HEK293 (cell line): ENCODE measurements at regions not wholly inside any gene's neighbourhood (a gene's known extent, or its start where the extent isn't known, plus 50 kb on each side); places are given as distances from the start of the nearest gene placed in this dataset.
A peak's percentile ranks its signal among the peaks of the same experiment; 100 is the strongest.

Experiments used
- CTCF ChIA-PET: fragments of 350-600 bp; formaldehyde crosslinking; extraction: SDS; loops from one replicate; lab custom pipeline; 2021; ENCODE audit warnings: antibody characterized with exemption; lab: Yijun Ruan, JAX
- POLR2A ChIA-PET: fragments of 300-600 bp; formaldehyde crosslinking; extraction: SDS; loops from one replicate; lab custom pipeline; 2020; ENCODE audit warnings: antibody characterized with exemption, inconsistent platforms; lab: Yijun Ruan, JAX
- H3K27ac ChIP-seq: fragments of 200-500 bp; sonication (Bioruptor generic); 2 replicates; pipeline ENCODE4 v1.5.1; 2014; ENCODE audit warnings: low read depth, low read length, control low read depth, inconsistent platforms; ENCODE audit errors: extremely low read depth
- H3K36me3 ChIP-seq, 2 experiments: fragments of 200-500 bp in 1 of 2; sonication (Bioruptor generic) in 1 of 2; 1 replicate in 1 of 2; 2 replicates in 1 of 2; pipeline ENCODE4 v1.5.1; 2014 to 2017; ENCODE audit warnings: inconsistent platforms in 2 of 2, low read length in 2 of 2; ENCODE audit not compliant: control insufficient read depth in 2 of 2, insufficient read depth in 1 of 2
- H3K4me1 ChIP-seq: fragments of 200-500 bp; sonication (Bioruptor generic); 2 replicates; pipeline ENCODE4 v1.5.1; 2014; ENCODE audit warnings: mild to moderate bottlenecking, low read length, inconsistent platforms; ENCODE audit not compliant: control insufficient read depth, insufficient read depth
- H3K4me3 ChIP-seq: 2 replicates; pipeline ENCODE4 v1.5.1; 2011; ENCODE audit warnings: low read depth, mild to moderate bottlenecking, control low read depth, low read length, moderate library complexity
- H3K9me3 ChIP-seq: fragments of 200-500 bp; sonication (Bioruptor generic); 2 replicates; pipeline ENCODE4 v1.5.1; 2014; ENCODE audit warnings: low read depth, low read length, inconsistent platforms; ENCODE audit not compliant: control insufficient read depth, insufficient read depth
- CTCF ChIP-seq: fragments of 450-650 bp; formaldehyde crosslinking; IDR thresholded peaks from 2 replicates; pipeline ENCODE4 v1.5.1; 2016; ENCODE audit warnings: missing biosample characterization, missing genetic modification characterization
- FEZF1 ChIP-seq: fragments of 450-650 bp; formaldehyde crosslinking; IDR thresholded peaks from 2 replicates; pipeline ENCODE4 v1.5.1; 2016; ENCODE audit warnings: missing biosample characterization, missing genetic modification characterization
- GLI2 ChIP-seq: fragments of 450-650 bp; formaldehyde crosslinking; IDR thresholded peaks from 2 replicates; pipeline ENCODE4; 2017; ENCODE audit warnings: missing biosample characterization, missing genetic modification characterization, low read depth, borderline replicate concordance
- GLI4 ChIP-seq: fragments of 450-650 bp; formaldehyde crosslinking; IDR thresholded peaks from 2 replicates; pipeline ENCODE4 v1.5.1; 2016; ENCODE audit warnings: missing biosample characterization, missing genetic modification characterization
- HOXA7 ChIP-seq: sonication (generic); formaldehyde crosslinking; IDR thresholded peaks from 2 replicates; pipeline ENCODE4 v1.8.1; 2022; ENCODE audit warnings: missing genetic modification reagents, borderline replicate concordance
- KLF9 ChIP-seq: fragments of 450-650 bp; formaldehyde crosslinking; IDR thresholded peaks from 2 replicates; pipeline ENCODE4 v1.5.1; 2016; ENCODE audit warnings: missing biosample characterization, missing genetic modification characterization, low read depth
- RBAK ChIP-seq: fragments of 450-650 bp; formaldehyde crosslinking; IDR thresholded peaks from 2 replicates; pipeline ENCODE4 v1.5.1; 2016; ENCODE audit warnings: missing biosample characterization, missing genetic modification characterization
- TCF7L2 ChIP-seq: IDR thresholded peaks from 2 replicates; pipeline ENCODE4 v1.6.1; 2011; ENCODE audit warnings: low read depth, mild to moderate bottlenecking, inconsistent platforms, low read length, moderate library complexity, borderline replicate concordance
- TRIM28 ChIP-seq: IDR thresholded peaks from 2 replicates; pipeline ENCODE4 v1.6.1; 2011; ENCODE audit warnings: low read length, control low read depth, borderline replicate concordance
- YY2 ChIP-seq: fragments of 450-650 bp; formaldehyde crosslinking; IDR thresholded peaks from 2 replicates; pipeline ENCODE4 v1.5.1; 2016; ENCODE audit warnings: missing biosample characterization, missing genetic modification characterization
- ZBTB17 ChIP-seq: fragments of 450-650 bp; formaldehyde crosslinking; IDR thresholded peaks from 2 replicates; pipeline ENCODE4 v1.5.1; 2016; ENCODE audit warnings: missing biosample characterization, missing genetic modification characterization
- ZFP37 ChIP-seq: fragments of 450-650 bp; formaldehyde crosslinking; IDR thresholded peaks from 2 replicates; pipeline ENCODE4 v1.5.1; 2016; ENCODE audit warnings: missing biosample characterization, missing genetic modification characterization
- ZNF114 ChIP-seq: fragments of 450-650 bp; formaldehyde crosslinking; IDR thresholded peaks from 2 replicates; pipeline ENCODE4 v1.5.0; 2017; ENCODE audit warnings: missing biosample characterization, missing genetic modification characterization
- ZNF157 ChIP-seq: fragments of 450-650 bp; formaldehyde crosslinking; IDR thresholded peaks from 2 replicates; pipeline ENCODE4 v1.5.1; 2016; ENCODE audit warnings: missing biosample characterization, missing genetic modification characterization
- ZNF174 ChIP-seq: fragments of 450-650 bp; formaldehyde crosslinking; IDR thresholded peaks from 2 replicates; pipeline ENCODE4 v1.5.0; 2017; ENCODE audit warnings: missing biosample characterization, mild to moderate bottlenecking, missing genetic modification characterization
- ZNF23 ChIP-seq: fragments of 450-650 bp; formaldehyde crosslinking; IDR thresholded peaks from 2 replicates; pipeline ENCODE4 v1.5.1; 2016; ENCODE audit warnings: missing biosample characterization, missing genetic modification characterization, borderline replicate concordance
- ZNF239 ChIP-seq: fragments of 450-650 bp; formaldehyde crosslinking; IDR thresholded peaks from 2 replicates; pipeline ENCODE4 v1.5.1; 2016; ENCODE audit warnings: missing biosample characterization, missing genetic modification characterization
- ZNF324 ChIP-seq: fragments of 450-650 bp; formaldehyde crosslinking; IDR thresholded peaks from 2 replicates; pipeline ENCODE4 v1.5.1; 2016; ENCODE audit warnings: missing biosample characterization, missing genetic modification characterization
- ZNF514 ChIP-seq: fragments of 450-650 bp; formaldehyde crosslinking; IDR thresholded peaks from 2 replicates; pipeline ENCODE4 v1.5.1; 2016; ENCODE audit warnings: missing biosample characterization, missing genetic modification characterization
- ZNF560 ChIP-seq: fragments of 450-650 bp; formaldehyde crosslinking; IDR thresholded peaks from 2 replicates; pipeline ENCODE4 v1.5.1; 2017; ENCODE audit warnings: missing biosample characterization, missing genetic modification characterization, borderline replicate concordance
- ZNF580 ChIP-seq: fragments of 450-650 bp; formaldehyde crosslinking; IDR thresholded peaks from 2 replicates; pipeline ENCODE4 v1.5.1; 2016; ENCODE audit warnings: missing biosample characterization, missing genetic modification characterization
- ZNF677 ChIP-seq: fragments of 450-650 bp; IDR thresholded peaks from 2 replicates; pipeline ENCODE4 v1.5.0; 2018; ENCODE audit warnings: missing biosample characterization, mild to moderate bottlenecking, missing genetic modification characterization, moderate library complexity

GRCh38 chr11:116217006-116217405 is 555.8 kb downstream of the BUD13 start (continued):
- no peak for TF ChIP-seq ZNF114
- TF ChIP-seq GLI4 = no peak
- TF ChIP-seq ZNF157 (tag by site-specific recombination) = no peak
- peak; percentile 32; the same call in 1 of the 2 replicates for TF ChIP-seq TRIM28
- no peak for TF ChIP-seq ZFP37 (tag by site-specific recombination)
- no peak for TF ChIP-seq ZNF514
- no peak for TF ChIP-seq YY2
- TF ChIP-seq ZNF239 (tag by site-specific recombination) = no peak
- TF ChIP-seq CTCF (tag by site-specific recombination) = peak; percentile 54
- TF ChIP-seq ZNF324 (tag by site-specific recombination) = no peak
- TF ChIP-seq ZNF580 = no peak
- TF ChIP-seq ZNF677 (tag by site-specific recombination) = no peak
- TF ChIP-seq TCF7L2 = no peak

GRCh38 chr11:116215471-116216113 is 557.2 kb downstream of the BUD13 start:
- Histone ChIP-seq H3K9me3 (no peaks in the 10 kb centered on the region), H3K27ac (no peak overlapping the region), H3K4me1 (no peaks in the 10 kb centered on the region), H3K4me3 (no peak overlapping the region), H3K36me3 (no peaks in the 10 kb centered on the region)
- CTCF ChIA-PET = interaction anchor here (0.7 to 4.5 kb wide), 19 partner anchors 7 to 1463 kb away, joined by 3 to 39 read pairs (median 7); no protein-coding TSS in a partner anchor
- POLR2A ChIA-PET = no interaction called here
- no peak for TF ChIP-seq KLF9 (tag by site-specific recombination)
- TF ChIP-seq ZNF174 (tag by site-specific recombination) = no peak
- no peak for TF ChIP-seq HOXA7 (CRISPR knock-in tag)
- no peak for TF ChIP-seq ZNF23 (tag by site-specific recombination)
- no peak for TF ChIP-seq GLI2 (tag by site-specific recombination)
- TF ChIP-seq RBAK (tag by site-specific recombination) = no peak
- TF ChIP-seq ZBTB17 (tag by site-specific recombination) = no peak

- Histone ChIP-seq H3K9me3 (no peaks in the 10 kb centered on the region), H3K27ac (no peak overlapping the region), H3K4me1 (no peaks in the 10 kb centered on the region), H3K36me3 (no peaks in the 10 kb centered on the region), H3K4me3 (no peak overlapping the region)
- TF ChIP-seq FEZF1 (tag by site-specific recombination) (peak; percentile 52; the same call in 1 of the 2 replicates), ZNF560 (tag by site-specific recombination) (no peak)
- ChIA-PET CTCF (interaction anchor here (0.7 to 1.3 kb wide), 2 partner anchors 33 to 1235 kb away, joined by 3 to 4 read pairs; no protein-coding TSS in a partner anchor), POLR2A (no interaction called here)
Observed at GRCh38 chr11:116211147-116211546, 561.6 kb downstream of the BUD13 start.
